ENCODE measurements at regions not wholly inside any gene's neighbourhood (a gene's known extent, or its start where the extent isn't known, plus 50 kb on each side); places are given as distances from the start of the nearest gene placed in this dataset.
"Not testable (repeated sequence)": the region's sequence is repeated elsewhere in the genome, so short reads cannot be mapped to it uniquely, and the experiment has no call there.

GRCh38 chr14:37838778-37839177 is 243.3 kb downstream of the TTC6 start:
- not testable (repeated sequence) for DNase-seq (ENCODE audit: low read depth in 2 of 3, low spot score in 2 of 3)

- DNase-seq (ENCODE audit: low read depth in 2 of 3, low spot score in 2 of 3), result not testable (repeated sequence)
Observed at GRCh38 chr14:37841039-37841438, 245.6 kb downstream of the TTC6 start.

DNA sequence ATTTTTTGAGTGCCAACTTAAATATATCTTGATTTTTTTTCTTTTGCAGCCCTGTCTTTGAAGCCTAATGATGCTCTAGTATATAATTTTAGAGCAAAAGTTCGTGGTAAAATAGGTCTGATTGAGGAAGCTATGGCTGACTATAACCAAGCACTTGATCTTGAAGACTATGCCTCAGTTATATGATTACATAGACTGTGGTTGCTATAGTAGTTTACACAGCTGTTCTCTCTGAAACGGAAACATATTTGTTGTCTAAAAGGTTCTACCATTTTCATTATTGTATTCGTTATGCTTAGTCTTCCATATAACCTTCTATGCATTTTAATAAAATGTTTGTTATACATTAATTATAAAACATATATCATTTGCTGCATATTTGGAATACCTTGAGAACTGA is 246.7 kb downstream of the TTC6 start:
- DNase-seq (ENCODE audit: low read depth in 2 of 3, low spot score in 2 of 3), result no peak

- no peak for DNase-seq (ENCODE audit: low read depth in 2 of 3, low spot score in 2 of 3)
Observed at GRCh38 chr14:37843954-37844607, 248.7 kb downstream of the TTC6 start.

DNA sequence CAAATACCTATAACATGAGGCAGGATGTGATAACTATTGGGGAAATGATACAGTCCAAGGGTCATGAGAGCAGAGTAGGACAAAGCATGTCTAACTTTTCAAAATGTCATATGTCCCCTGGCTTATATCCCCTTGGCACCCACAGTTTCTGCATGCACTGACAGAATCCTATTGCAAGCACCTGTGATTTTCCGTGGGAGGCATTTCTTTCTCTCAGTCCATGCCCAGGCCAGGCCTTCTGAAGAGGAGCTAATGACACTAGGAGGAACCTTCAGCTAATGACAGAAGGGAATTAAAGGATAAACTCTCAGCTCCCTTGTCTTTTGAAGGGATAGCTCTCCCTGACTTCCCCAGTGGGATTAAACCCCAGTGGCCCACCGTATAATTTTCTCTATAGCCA is 249.2 kb downstream of the TTC6 start:
- DNase-seq (ENCODE audit: low read depth in 2 of 3, low spot score in 2 of 3), result no peak

DNA sequence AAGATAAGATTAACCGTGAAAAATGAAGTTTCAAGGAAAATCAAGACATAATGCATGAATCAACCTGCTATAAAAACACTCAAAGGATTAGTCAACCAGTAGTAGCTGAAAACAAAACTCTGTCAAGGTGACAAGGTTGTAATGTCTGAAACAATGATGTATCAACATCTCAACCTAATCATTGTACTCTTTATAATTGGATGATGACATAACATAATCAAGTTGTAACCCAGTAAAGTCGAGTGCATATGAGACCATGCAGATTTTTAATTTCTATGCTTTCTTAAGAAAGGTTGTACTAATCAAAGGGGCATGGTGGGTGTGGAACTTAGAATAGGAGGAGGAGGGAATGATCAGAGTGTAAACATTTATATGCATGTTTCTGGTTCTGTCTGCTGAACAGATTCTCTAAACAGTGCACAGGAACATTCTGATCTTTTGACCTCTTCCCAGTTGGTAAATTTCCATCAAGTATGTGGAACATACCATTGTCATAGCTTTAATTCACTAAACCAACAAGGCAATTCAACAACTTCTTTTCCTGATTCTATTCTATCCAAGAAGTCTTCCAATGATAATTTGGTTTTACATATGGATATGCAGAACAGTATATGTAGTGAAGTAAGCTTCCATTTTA is 253.7 kb downstream of the TTC6 start:
- no peak for DNase-seq (ENCODE audit: low read depth in 2 of 3, low spot score in 2 of 3)

- no peak for DNase-seq (ENCODE audit: low read depth in 2 of 3, low spot score in 2 of 3)
Observed at GRCh38 chr14:37851054-37851453, 255.6 kb downstream of the TTC6 start.

DNA sequence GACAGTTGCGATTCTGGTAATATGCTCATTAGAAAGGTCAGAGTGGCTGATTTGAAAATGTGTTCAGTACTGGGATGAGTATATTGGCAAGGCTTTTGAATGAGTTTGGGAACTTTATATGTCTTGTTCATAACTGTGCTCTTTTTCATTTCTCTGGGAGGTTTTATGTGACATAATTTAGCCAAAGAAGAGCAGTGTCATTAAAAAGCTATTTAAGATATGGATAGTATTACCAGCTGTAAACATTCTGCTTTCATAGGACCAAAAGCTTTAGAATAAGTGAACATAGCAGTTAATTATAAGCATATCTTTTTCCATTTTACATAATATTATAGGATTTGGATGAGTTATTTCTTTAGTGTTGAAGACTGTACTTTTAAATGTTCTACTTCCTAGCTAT is 260.4 kb downstream of the TTC6 start:
- no peak for DNase-seq (ENCODE audit: low read depth in 2 of 3, low spot score in 2 of 3)

DNA sequence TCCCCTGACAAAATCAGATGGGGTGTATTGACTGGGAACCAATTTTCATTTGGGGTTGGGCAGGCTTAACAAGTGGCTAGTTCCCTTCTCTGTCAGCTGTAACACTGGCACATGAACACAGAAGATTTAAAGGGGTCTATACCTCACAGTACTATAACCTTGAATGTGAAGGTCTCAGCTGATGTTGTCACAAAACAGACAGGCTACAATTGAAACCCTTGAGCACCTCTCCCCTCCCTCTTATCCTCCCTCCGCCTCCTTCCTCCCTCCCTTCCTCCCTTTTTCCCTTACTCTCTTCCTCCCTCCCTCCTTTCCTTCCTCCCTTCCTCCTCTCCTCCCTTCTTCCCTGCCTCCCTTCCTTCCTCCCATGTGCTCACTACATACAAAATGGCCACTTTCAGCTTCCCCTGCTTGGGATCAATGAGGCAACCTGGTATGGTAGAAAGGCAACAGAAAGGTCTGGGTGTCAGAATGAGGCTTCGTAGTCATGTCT is 262.4 kb downstream of the TTC6 start:
- DNase-seq (ENCODE audit: low read depth in 2 of 3, low spot score in 2 of 3), result no peak

- DNase-seq (ENCODE audit: low read depth in 2 of 3, low spot score in 2 of 3), result no peak
Observed at GRCh38 chr14:37858733-37859132, 263.3 kb downstream of the TTC6 start.

- no peak for DNase-seq (ENCODE audit: low read depth in 2 of 3, low spot score in 2 of 3)
Observed at GRCh38 chr14:37859177-37859576, 263.7 kb downstream of the TTC6 start.

- no peak for DNase-seq (ENCODE audit: low read depth in 2 of 3, low spot score in 2 of 3)
Observed at GRCh38 chr14:37862263-37862662, 266.8 kb downstream of the TTC6 start.

GRCh38 chr14:37864128-37864527 is 268.7 kb downstream of the TTC6 start:
- DNase-seq (ENCODE audit: low read depth in 2 of 3, low spot score in 2 of 3), result no peak

- DNase-seq (ENCODE audit: low read depth in 2 of 3, low spot score in 2 of 3), result no peak
Observed at GRCh38 chr14:37864861-37865718, 269.7 kb downstream of the TTC6 start.

GRCh38 chr14:37865719-37866549 is 270.5 kb downstream of the TTC6 start:
- no peak for DNase-seq (ENCODE audit: low read depth in 2 of 3, low spot score in 2 of 3)

- DNase-seq (ENCODE audit: low read depth in 2 of 3, low spot score in 2 of 3), result no peak
Observed at GRCh38 chr14:37869633-37870032, 274.2 kb downstream of the TTC6 start.

DNA sequence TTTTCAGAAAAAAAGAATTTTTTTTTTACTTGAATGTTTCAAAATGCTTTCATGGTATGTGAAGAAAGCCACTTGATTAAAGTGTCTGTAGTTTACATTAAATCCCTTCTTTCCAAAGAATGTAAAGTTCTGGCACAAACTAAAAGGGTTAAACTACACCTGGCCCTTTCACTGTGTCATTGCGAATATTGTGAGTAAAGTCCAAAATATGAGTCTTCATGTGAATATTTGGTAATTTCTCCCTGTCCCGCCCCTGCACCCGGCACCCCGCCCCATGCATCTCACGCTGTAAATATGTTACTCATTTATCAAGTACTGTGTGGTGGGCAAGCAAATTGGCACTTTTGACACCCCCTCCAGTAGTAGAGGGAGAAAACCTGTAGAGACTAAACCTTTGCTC is 274.7 kb downstream of the TTC6 start:
- DNase-seq (ENCODE audit: low read depth in 2 of 3, low spot score in 2 of 3), result no peak

GRCh38 chr14:37870632-37871346 is 275.4 kb downstream of the TTC6 start:
- no peak for DNase-seq (ENCODE audit: low read depth in 2 of 3, low spot score in 2 of 3)

GRCh38 chr14:37874065-37874428 is 278.6 kb downstream of the TTC6 start:
- DNase-seq (ENCODE audit: low read depth in 2 of 3, low spot score in 2 of 3), result not testable (repeated sequence)
